ENCODE measurements at regions not wholly inside any gene's neighbourhood (a gene's known extent, or its start where the extent isn't known, plus 50 kb on each side); places are given as distances from the start of the nearest gene placed in this dataset.

DNA sequence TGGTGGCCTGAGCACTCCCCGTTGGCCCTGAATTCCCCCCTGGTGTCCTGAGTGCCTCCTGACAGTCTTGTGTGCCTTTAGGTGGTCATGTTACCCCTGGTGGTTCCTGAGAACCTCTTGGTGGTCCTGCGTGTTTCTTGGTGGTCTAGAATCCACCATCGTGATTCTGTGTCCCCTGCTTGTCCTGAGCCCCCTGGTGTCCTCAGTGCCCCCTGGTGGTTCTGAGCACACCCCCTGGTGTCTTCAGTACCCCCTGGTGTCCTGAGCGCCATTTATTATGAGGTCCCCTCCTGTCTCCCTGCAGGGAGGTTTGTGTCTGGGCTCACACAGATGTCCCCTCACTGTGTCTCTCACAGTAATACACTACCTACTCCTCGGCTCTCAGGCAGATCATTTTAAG, 61.3 kb upstream of the MAL start:
- TF ChIP-seq, protein P1, sequence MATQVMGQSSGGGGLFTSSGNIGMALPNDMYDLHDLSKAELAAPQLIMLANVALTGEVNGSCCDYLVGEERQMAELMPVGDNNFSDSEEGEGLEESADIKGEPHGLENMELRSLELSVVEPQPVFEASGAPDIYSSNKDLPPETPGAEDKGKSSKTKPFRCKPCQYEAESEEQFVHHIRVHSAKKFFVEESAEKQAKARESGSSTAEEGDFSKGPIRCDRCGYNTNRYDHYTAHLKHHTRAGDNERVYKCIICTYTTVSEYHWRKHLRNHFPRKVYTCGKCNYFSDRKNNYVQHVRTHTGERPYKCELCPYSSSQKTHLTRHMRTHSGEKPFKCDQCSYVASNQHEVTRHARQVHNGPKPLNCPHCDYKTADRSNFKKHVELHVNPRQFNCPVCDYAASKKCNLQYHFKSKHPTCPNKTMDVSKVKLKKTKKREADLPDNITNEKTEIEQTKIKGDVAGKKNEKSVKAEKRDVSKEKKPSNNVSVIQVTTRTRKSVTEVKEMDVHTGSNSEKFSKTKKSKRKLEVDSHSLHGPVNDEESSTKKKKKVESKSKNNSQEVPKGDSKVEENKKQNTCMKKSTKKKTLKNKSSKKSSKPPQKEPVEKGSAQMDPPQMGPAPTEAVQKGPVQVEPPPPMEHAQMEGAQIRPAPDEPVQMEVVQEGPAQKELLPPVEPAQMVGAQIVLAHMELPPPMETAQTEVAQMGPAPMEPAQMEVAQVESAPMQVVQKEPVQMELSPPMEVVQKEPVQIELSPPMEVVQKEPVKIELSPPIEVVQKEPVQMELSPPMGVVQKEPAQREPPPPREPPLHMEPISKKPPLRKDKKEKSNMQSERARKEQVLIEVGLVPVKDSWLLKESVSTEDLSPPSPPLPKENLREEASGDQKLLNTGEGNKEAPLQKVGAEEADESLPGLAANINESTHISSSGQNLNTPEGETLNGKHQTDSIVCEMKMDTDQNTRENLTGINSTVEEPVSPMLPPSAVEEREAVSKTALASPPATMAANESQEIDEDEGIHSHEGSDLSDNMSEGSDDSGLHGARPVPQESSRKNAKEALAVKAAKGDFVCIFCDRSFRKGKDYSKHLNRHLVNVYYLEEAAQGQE (IDR thresholded peaks at IDR 0.05), result no peak
- TF ChIP-seq JUND (IDR thresholded peaks at IDR 0.05), result no peak
- TF ChIP-seq SP1 (IDR thresholded peaks at IDR 0.05), result no peak
- TF ChIP-seq TAF1 (conservative IDR thresholded peaks at IDR 0.05), result no peak
- TF ChIP-seq MAX (IDR thresholded peaks at IDR 0.05), result no peak
- TF ChIP-seq ZBTB33 (IDR thresholded peaks at IDR 0.05), result no peak
- TF ChIP-seq HNF4A (conservative IDR thresholded peaks at IDR 0.05), result no peak
- TF ChIP-seq HNF4G (IDR thresholded peaks at IDR 0.05), result no peak
- no peaks in the 10 kb centered on the region for H3K4me1 ChIP-seq (ENCODE audit: control insufficient read depth in 4 of 4, insufficient read depth in 4 of 4, low read length in 3 of 4)

GRCh38 chr2:94966689-94967088, 58.8 kb upstream of the MAL start:
- H3K27ac ChIP-seq (ENCODE audit: low read depth in 1 of 2, low read length in 2 of 2), result no peak overlapping the region
- no peaks in the 10 kb centered on the region for H3K36me3 ChIP-seq (ENCODE audit: control insufficient read depth in 4 of 4, insufficient read depth in 3 of 4, low read depth in 1 of 4, low read length in 3 of 4)
- TF ChIP-seq FOXA1 (IDR thresholded peaks at IDR 0.05), result no peak
- no peak for TF ChIP-seq RAD21 (IDR thresholded peaks at IDR 0.05)
- no peak for TF ChIP-seq HNF4A (conservative IDR thresholded peaks at IDR 0.05)
- TF ChIP-seq HNF4G (IDR thresholded peaks at IDR 0.05), result no peak
- TF ChIP-seq, protein P1 (IDR thresholded peaks at IDR 0.05), result no peak
- TF ChIP-seq CTCF (IDR thresholded peaks at IDR 0.05; ENCODE audit: low read depth, low read length, missing input control), result no peak
- TF ChIP-seq ATF3 (IDR thresholded peaks at IDR 0.05), result no peak
- no peak for TF ChIP-seq GABPA (IDR thresholded peaks at IDR 0.05 in 1 of 2, conservative IDR thresholded peaks at IDR 0.05 in 1 of 2)
- no peak for TF ChIP-seq FOXA2 (IDR thresholded peaks at IDR 0.05)
- no peak for TF ChIP-seq RXRA (IDR thresholded peaks at IDR 0.05)
- no peak for TF ChIP-seq ZBTB33 (IDR thresholded peaks at IDR 0.05)
- TF ChIP-seq MAX (IDR thresholded peaks at IDR 0.05), result no peak
- no peak for TF ChIP-seq SP1 (IDR thresholded peaks at IDR 0.05)
- TF ChIP-seq JUND (IDR thresholded peaks at IDR 0.05), result no peak
- TF ChIP-seq YY1 (IDR thresholded peaks at IDR 0.05), result no peak
- H3K4me1 ChIP-seq (ENCODE audit: control insufficient read depth in 4 of 4, insufficient read depth in 4 of 4, low read length in 3 of 4), result no peaks in the 10 kb centered on the region
- no peak overlapping the region for H3K4me3 ChIP-seq (ENCODE audit: low read depth in 1 of 3, low read length in 3 of 3)
- WGBS, result 68% methylated on average over 1 of the region's 1 CpG
- H3K27me3 ChIP-seq (ENCODE audit: control insufficient read depth in 4 of 4, insufficient read depth in 4 of 4, low read length in 3 of 4), result peaks cover 0 to 7% (median 3%) of the 10 kb centered on the region in 4 donors
- H3K9ac ChIP-seq (ENCODE audit: low read depth in 1 of 2, low read length in 2 of 2), result no peak overlapping the region
- no peaks in the 10 kb centered on the region for H3K9me3 ChIP-seq (ENCODE audit: control insufficient read depth in 4 of 4, low read length in 3 of 4)
- DNase-seq (ENCODE audit: low spot score), result no peak

More for the DNA sequence above, 61.3 kb upstream of the MAL start:
- DNase-seq (ENCODE audit: low spot score), result no peak
- peaks cover 0 to 6% (median 1%) of the 10 kb centered on the region in 4 donors for H3K27me3 ChIP-seq (ENCODE audit: control insufficient read depth in 4 of 4, insufficient read depth in 4 of 4, low read length in 3 of 4)
- H3K36me3 ChIP-seq (ENCODE audit: control insufficient read depth in 4 of 4, insufficient read depth in 3 of 4, low read depth in 1 of 4, low read length in 3 of 4), result no peaks in the 10 kb centered on the region
- H3K27ac ChIP-seq (ENCODE audit: low read depth in 1 of 2, low read length in 2 of 2), result no peak overlapping the region
- no peak overlapping the region for H3K4me3 ChIP-seq (ENCODE audit: low read depth in 1 of 3, low read length in 3 of 3)
- 60% methylated on average over 5 of the region's 5 CpGs for WGBS
- H3K9ac ChIP-seq (ENCODE audit: low read depth in 1 of 2, low read length in 2 of 2), result no peak overlapping the region
- no peaks in the 10 kb centered on the region for H3K9me3 ChIP-seq (ENCODE audit: control insufficient read depth in 4 of 4, low read length in 3 of 4)

Data from liver (tissue), 8 donors.